Prostate gland (tissue), 2 donors: ENCODE measurements at regions not wholly inside any gene's neighbourhood (a gene's known extent, or its start where the extent isn't known, plus 50 kb on each side); places are given as distances from the start of the nearest gene placed in this dataset.
A peak's percentile ranks its signal among the peaks of the same experiment; 100 is the strongest.

Source experiments
- CTCF ChIP-seq, 4 experiments: fragments of 200-600 bp in 2 of 4; fragments of 450-650 bp in 2 of 4; sonication (generic) in 2 of 4; IDR thresholded peaks; 1 replicate in 3 of 4; 2 replicates in 1 of 4; pipeline ENCODE4 v1.5.1; 2016 to 2019; ENCODE audit warnings: antibody characterized with exemption in 4 of 4, mild to moderate bottlenecking in 2 of 4, moderate library complexity in 2 of 4
- POLR2A ChIP-seq: fragments of 450-650 bp; IDR thresholded peaks from one replicate; pipeline ENCODE4 v1.6.1; 2016; ENCODE audit warnings: antibody characterized with exemption, mild to moderate bottlenecking
- POLR2AphosphoS5 ChIP-seq: sonication (generic); formaldehyde crosslinking; IDR thresholded peaks from one replicate; pipeline ENCODE4 v1.6.1; 2017; ENCODE audit warnings: antibody characterized with exemption

GRCh38 chr2:176491172-176491904 lies 222.1 kb downstream of the MTX2 start:
- TF ChIP-seq CTCF (IDR thresholded peaks at IDR 0.05) (no peak), POLR2A (no peak), POLR2AphosphoS5 (peak; percentile 15)
